ENCODE measurements at regions not wholly inside any gene's neighbourhood (a gene's known extent, or its start where the extent isn't known, plus 50 kb on each side); places are given as distances from the start of the nearest gene placed in this dataset.
A peak's percentile ranks its signal among the peaks of the same experiment; 100 is the strongest.

DNA sequence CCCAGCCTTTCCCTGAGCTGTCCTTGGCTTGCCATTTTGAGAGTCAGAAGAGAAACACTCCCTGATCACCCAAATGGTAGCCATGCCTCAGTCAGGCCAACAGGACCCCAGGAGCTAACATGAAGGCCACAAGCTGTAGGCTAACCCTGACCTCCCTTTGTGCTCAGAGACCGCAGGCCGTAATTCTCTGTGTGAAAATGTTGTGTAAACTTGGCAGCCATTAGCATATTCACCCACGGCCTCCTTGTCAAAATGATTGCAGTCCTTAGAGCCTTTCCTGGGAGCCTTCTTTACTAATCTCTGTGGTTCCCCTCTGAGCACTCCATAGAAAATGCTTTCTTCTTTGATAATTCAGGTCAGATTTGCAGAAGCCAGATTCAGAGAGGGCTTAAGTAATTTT is 418.9 kb downstream of the COG6 start:
- no peak for DNase-seq (ENCODE audit: low spot score)

DNA sequence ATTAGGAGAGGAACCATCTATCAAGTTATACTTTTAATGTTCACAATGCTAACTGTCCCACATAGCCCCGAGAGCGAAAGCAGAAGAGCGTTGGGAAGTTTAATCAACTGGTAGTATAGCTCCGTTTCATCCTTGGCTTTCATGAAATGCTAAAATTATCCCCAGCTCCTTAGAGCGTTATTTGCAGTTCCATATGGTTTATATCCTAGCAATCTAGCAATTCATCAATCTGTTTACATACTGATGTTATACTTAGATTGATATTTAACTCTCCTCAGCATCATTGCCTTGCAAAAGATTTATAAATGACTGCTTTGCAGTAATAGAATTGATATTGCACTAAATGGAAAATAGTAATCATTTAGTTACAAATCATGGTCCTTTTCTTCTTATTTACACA is 419.8 kb downstream of the COG6 start:
- DNase-seq (ENCODE audit: low spot score), result no peak

DNA sequence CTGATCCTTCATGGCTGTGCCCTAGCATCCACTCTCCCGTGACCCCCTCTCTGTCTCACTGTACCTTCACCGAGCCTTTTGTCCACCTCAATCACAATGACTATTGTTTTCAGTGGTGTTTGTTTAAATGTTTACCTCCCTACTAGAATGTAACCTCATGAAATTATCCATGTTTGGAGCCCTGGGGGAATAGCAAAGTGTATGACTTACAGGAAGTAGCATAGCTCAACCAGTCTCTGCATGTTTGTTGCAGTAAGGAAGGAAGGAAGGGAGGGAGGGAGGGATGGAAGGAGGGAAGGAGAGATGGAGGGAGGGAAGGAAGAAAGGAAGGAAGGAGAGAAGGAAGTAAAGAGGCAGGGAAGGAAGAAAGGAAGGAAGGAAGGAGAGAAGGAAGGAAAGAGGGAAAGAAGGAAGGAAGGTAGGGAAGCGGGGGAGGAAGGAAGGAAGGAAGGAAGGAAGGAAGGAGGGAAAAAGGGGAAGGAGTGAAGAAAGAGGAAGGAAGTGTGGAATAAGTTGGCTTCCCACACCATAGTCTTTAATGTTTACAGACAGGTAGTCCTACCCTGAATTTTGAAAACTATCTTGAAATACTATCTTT is 421.4 kb downstream of the COG6 start:
- DNase-seq (ENCODE audit: low spot score), result no peak

DNA sequence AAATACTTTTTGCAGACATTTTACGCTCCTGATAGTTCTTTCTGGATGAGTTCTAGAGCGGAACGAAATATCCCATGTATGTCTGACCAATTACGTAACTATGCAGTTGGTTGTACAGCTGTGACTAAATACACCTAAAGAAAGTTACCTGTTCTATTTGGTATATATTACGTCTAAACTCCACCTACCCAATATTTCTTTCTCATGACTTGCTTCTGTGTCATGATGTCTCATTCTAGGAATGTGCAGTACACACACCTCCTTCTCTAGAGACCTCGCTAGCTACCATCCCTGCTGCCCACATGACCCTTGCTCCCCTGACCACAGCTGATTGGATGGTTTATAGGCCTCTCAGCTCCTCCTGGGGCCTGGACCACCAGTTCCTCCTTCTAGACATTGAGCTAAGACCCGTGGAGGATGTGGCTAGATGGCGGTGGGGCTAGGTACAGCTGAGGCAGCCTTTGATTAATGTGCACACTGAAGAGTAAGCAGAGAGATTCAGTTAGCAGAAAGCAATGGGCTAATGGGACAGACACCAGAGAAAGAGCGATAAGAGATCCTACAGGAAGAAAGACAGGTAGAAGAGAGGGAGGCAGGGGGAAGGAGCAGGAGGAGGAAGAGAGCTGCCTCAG is 422.1 kb downstream of the COG6 start:
- DNase-seq (ENCODE audit: low spot score), result no peak

DNA sequence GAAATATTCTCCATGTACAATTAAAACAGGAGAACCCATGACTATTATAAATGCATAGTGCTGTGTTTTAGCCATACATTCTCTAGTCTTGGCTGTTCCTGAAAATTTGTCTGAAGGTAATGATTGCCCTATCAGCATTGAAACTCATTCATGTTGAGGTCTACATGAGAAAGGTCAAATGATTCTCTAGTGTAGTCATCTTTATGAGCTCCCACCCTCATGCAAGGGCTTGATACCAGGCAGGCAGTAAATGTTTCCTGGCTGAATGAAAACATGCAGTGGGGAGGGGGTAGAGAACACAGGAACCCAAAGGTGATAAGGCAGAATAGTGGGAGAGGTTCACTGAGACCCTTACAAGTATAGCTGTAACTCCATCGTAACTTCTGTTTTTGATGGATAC is 424.3 kb downstream of the COG6 start:
- DNase-seq (ENCODE audit: low spot score), result no peak

DNA sequence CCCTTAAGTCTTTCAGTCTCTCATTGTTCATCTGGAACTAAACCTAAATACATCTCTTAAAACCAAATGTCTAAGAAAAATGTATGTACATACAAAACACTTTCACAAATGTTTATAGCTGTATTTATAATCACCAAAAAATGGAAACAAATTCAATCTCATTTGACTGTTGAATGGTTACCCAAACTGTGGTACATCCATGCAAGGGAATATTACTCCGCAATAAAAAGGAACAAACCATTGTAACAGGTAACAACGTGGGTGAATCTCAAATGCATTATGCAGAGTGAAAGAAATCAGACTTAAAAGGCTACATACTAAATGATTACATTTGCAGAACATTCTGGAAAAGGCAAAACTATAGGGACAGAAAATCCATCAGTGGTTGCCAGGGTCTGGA is 425.2 kb downstream of the COG6 start:
- DNase-seq (ENCODE audit: low spot score), result no peak

DNA sequence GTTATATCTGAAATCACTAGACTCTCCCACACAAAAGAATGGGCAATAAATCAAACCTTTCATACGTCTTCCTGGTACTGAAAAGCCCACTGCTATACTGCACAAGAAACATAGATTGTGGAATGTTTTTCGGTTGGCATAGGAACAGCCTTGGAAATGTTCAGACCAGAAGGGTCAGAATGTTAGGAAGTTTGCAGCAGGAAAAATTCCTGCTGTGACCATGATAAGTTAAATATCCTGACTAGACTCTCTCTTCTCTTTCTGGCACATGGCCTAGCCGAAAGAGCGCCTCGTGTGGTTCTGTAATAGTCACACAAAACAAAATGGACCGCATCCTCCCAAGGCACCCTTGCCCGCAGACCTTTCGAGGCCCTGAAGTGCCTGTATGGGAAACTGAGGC is 427.2 kb downstream of the COG6 start:
- no peak for DNase-seq (ENCODE audit: low spot score)

DNA sequence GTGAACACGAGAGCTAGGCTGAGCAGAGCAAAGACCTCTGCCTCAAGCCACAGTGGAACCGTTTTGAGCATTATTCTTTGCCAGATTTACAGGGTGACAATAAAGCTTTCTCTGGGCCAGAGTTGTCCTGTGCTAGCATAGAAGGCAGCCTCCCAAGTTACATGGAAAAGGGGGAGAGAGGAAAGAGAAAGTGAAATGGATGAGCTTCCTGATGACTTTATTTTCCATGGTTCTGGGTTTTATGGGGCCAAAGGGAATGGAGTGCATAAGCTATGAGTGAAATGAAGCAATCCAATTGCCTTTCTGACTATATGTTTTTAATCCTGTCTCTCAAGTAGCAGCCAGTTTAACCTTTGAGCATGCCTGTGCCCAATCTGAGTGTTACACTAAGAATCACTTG is 428.4 kb downstream of the COG6 start:
- no peak for DNase-seq (ENCODE audit: low spot score)

DNA sequence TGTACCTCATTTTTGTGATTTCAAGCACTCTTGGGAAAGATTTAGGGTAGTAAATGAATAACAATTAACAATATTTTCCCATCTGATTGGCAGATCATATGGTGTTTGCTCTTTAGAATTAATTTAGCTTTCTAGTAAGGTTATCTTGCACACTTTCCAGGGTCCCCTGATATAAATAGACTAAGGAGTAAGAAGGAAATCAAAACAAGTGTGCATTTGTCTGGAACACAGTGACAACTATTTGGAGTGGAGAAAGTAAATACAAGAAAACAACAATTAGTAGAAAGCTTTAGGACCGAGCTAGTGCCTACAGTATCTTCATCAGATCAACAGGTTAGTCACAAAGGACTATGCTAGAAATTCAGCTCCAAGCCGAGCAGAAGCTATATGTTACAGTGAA is 429.5 kb downstream of the COG6 start:
- DNase-seq (ENCODE audit: low spot score), result no peak

DNA sequence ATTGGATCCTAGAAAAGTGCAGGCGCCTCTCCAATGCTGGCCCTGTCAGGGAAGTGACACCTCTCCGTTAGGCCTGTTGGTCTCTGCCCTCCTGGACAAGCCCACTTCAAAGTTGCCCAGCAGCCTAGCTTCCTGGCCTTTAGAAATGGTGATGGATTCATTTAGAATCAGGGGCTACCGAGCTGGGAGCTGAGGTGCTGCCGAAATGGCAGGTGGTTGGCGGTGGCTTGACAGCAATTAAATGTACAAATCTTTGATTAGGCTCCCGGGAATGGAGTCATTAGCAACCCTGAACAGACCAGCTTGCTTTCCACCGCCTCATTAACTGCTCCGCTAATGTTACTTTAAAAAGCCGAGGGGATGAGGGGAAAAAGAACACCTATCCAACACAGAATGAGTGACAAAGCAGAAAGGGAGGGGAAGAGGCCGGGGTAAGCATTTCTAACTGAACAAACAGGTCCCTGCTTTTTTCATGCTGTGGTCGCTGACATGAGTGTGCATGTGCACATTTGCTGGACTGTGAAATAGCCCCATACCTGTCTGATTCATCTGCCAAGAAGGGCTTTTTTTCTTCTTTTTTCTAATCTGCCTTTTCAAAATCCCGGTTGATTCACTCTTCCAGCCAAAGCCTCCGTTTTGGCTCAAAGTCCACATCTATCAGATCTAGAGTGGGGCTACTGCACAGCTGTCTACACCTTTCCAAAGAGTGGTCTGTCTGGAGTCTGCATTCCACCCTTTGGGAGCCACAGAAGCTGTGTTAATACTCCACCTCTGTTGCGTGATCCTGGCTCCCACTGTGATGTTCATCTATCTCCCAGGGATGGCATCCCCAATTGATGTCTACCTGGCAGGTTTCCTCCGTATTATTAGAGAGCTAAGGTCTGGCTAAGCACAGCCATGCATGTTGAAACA is 431.9 kb downstream of the COG6 start:
- DNase-seq (ENCODE audit: low spot score), result no peak

DNA sequence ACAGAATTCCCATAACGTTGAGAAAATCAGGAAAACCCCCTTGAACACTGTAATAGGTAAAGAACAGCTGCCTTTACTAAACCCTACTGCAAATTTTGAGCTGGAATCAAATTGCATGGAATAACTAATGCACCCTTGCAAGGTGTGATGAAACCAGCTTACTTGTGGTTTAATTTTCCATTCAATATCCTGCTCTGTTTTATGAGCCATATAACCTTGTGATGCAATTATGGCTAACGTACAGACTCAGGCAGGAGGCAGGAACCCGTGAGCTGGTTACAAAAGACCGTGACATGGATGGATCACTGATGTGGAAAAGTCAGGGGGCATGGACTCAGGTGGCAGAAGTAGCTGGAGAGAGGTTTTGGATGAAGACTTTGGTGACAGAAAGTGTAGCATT is 438.6 kb downstream of the COG6 start:
- no peak for DNase-seq (ENCODE audit: low spot score)

DNA sequence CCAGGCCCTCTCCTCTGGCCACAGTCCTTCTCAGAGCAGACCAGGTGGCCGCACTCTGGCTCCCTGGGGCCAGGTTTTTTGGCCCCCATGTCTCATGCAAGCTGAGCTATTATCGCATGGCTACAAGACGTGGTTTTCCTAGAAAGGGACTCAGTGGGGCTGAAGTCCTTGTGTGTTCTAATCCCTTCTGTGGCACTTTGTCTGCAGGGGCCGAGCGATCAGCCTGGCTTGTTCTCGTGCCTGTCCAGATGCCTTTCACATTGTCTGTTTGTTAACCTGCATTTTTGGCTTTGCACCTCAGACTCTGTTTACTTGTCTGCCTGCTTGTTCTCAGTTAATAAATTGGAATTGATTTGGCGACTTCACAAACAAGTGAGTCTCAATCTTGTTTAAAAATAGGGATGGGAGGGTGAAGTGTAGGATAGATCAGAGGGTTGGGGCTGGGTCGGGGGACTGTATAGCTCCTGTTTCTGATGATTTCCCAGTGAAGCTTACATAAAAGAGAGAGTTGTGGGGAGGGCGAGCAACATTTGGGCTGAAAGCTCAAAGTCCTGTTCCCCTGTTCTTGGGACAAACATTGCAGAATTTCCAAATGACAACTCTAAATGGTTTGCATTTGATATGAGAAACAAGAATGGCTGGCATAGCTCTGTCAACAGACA is 440.4 kb downstream of the COG6 start:
- DNase-seq (ENCODE audit: low spot score), result no peak

DNA sequence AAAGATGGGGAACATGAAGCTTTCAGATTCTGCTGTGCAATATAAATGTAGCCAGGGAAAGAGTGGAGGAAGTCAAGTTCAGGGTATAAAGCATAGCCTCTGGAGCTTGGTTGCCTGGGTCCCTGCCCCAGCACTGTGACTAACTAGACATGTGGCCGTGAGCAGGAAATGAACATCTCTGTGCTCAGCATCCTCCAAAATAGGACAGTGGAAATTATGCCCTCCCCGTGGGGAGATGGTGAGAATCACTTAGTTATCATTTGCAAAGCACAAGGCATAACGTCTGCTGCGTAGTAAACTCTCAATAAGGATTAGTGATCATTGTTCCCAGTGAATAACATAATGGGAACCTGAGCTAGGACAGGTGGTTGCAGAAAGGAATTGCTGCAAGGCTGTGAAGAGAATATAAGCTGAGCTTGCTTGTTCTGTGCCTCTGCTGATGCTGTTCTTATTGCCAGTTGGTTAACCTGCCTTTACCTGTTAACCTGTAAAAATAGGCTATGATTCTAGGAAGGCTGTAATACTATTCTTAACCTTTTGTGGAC is 441.0 kb downstream of the COG6 start:
- DNase-seq (ENCODE audit: low spot score), result no peak

DNA sequence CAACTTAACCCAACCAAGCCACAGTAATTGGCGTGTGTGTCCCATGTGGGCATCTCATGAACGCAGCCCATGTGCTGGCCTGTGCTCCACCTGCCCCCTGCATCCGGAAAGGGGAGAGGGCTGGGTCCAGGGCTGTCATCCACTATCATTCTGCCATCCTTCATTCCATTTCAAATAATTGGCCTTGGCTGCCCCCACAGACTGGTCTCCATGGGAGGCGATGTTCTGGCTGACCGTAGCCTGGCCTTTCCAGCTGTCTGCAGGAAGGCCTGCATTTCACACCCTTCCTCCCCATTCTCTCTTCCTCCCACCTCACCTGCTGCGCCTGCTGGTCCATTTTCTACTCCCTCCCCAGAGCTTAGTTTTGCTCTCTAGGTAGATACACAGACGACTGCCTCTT is 442.8 kb downstream of the COG6 start:
- no peak for DNase-seq (ENCODE audit: low spot score)

DNA sequence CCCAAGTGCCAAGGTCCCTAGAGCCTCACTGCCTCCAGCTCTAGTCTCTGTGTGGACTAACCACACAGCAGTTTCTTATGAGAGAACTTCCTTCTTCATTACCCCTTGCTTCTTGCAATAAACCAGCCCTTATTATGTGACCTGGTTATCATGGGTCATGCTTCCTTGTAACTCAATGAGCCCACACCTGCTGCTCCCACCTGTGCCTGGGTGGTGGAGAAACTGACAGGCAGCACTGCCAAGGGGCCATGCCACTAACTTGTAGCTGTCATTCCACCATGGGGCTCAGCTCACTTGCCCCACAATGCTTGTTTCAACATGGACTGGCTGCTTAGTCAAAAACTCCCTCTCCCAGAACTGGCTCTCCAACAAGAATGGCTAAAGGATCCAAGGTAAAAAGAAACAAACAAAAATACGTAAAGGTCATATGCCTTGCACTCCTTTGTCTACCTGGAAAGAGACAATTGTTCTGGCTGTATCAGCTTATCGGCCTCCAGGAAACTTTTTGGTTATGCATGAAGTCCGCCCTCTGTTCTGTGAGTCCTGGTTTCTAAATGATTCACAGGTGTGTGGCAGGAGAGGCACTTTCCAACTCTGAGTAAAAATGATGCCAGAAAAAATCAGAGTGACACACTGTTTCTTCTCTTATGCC is 446.4 kb downstream of the COG6 start:
- no peak for DNase-seq (ENCODE audit: low spot score)

DNA sequence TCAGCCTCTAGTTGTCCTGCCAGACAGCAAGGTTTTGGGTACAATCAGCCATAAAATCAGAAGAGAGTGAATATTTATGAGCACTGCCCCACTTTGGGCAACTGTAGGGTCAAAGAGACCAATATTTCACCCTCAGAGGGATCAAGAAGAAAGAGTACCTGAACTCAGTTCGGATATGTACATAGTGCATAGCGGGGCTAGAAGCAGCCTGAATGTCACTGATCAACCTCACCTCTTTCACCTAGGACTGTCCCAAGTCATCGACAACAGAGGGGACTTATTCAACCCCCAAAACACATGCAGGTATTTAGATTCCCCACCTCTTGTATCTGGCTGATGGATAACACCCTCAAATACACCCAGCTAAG is 446.9 kb downstream of the COG6 start:
- DNase-seq (ENCODE audit: low spot score), result no peak

DNA sequence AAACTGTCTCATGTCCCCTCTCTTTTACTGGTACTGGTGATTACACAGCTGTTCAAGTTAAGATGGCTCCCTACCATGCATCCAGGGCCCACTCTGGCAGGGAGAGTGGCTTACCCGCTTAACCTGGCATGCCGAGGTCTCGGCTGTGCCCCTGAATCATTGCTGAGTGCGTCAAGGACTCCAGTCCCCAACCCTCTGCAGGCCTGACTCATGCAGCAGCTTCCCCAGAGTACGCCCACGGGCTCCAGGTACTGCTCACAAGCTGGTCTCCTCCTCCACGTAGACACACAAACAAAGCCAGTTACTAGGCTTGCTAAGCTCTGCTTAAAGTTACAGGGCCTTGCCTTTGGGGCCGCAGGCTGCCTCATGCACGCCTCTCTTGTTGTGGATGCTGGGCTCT is 447.4 kb downstream of the COG6 start:
- no peak for DNase-seq (ENCODE audit: low spot score)

DNA sequence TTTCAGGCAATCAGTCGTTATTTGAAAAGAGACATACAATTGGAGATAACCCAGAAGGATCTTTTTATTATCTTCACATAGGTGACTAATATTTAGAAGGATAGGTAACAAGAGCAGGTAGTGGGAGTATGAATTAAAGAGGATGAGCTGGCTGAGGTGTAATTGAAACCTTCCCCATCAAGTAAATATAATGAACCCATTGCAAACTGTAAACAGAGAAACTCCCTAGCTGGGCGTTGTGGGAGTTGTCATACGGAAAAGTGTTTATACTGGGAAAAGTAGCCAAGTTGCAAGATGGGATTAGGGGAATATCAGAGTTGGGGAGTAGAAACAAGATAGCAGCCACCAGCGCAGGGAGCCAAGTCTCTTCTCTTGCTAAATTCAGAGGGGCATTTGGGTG is 448.4 kb downstream of the COG6 start:
- DNase-seq (ENCODE audit: low spot score), result no peak

DNA sequence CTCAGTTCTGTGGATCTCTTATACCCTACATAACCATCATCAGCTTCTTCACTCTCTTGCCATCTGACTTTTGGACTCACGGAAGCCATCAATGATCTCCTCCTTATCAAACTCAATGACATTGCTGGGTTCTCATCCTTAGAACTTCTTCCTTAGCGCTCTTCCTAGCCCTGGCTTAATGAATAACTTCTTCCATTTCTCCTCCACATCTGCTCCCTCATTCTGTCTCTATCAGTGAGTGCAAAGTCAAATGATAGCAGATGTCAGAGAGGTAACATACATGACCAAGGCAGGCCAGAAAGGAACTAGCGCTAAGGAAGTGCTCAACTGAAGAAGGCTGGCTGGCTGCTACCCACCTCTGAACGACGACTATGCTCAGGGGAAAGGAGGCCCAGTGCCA is 449.8 kb downstream of the COG6 start:
- DNase-seq (ENCODE audit: low spot score), result no peak

DNA sequence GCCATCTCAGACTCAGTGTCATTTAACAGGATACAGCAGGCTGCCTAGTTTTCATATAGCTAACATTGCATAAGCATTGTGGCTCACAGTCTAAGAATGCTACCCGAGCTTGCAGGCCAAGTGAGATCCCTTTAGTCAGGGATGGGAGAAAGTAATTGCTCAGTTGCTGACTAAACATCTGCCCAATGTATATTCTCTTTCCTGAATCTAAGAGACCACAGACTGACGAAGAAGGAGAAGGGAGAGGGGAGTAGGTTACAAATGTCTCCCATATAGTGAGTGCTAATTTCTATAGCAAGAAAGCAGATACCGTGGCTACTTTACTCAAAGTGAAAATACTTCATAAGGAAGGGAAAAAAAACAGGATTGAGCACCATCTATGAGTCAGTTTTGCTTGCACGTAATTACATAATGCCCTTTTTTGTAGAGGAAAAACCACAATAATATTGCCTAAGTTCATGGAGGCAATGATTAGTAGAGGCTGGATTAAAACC is 453.9 kb downstream of the COG6 start:
- DNase-seq (ENCODE audit: low spot score), result peak; percentile 45

DNA sequence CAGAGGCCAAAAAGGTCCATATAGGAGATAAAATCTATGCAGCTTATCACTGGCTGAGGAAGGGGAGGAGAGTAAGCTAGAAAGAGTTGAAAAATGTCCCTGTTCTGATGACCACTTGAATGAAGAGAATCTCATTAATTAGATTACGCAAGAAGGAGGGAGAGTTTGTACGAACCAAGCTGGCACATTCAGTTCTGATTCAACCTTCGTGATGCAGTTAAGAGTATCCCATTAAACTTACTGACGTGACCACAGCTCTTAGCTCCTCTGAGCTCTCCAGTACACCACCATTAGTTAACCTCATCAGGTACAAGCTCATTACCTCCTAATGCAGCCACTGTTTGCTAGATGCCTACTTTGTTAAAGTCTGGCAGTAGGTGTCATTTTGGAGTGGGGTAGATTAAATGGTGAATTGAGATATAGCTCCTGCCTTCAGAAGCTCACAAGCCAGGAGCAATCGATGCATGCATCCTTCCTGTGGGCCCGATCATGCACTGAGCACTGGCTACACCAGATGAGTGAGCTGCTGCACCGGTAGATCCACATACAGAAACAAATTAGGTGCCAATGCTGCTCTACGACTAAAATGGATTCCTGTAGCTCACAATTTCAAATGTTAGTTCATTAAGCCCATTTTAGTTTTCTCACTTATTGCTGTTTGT is 458.3 kb downstream of the COG6 start:
- DNase-seq (ENCODE audit: low spot score), result no peak
